PC-9 (cell line): ENCODE measurements at regions not wholly inside any gene's neighbourhood (a gene's known extent, or its start where the extent isn't known, plus 50 kb on each side); places are given as distances from the start of the nearest gene placed in this dataset.

ENCODE experiments used
- BruUV-seq: library from RNA; stranded (reverse); fragments of 400-500 nt; replicated peaks from 2 replicates; lab custom pipeline; 2021; lab: Mats Ljungman, UMichigan
- CTCF ChIA-PET: fragments of 300-600 bp; sonication (Branson Sonifier 250); formaldehyde crosslinking; loops from one replicate; lab custom pipeline; 2022; ENCODE audit warnings: antibody characterized with exemption; lab: Charles Lee
- POLR2A ChIA-PET: fragments of 300-600 bp; sonication (Branson Sonifier 250); formaldehyde crosslinking; loops from one replicate; lab custom pipeline; 2022; ENCODE audit warnings: antibody characterized with exemption; ENCODE audit not compliant: unreplicated experiment; lab: Charles Lee
- DNase-seq, 2 experiments: peaks; one replicate each; pipeline versions ENCODE4 v3.0.0 to v3.0.0-alpha.2; 2015 to 2022; ENCODE audit warnings: mixed read lengths in 1 of 2
- H2AFZ ChIP-seq: fragments of 200-600 bp; sonication (generic); 2 replicates; pipeline ENCODE4 v1.8.1; 2017; ENCODE audit warnings: antibody characterized with exemption
- H3F3A ChIP-seq: fragments of 200-600 bp; sonication (generic); 2 replicates; pipeline ENCODE4 v1.8.1; 2017; ENCODE audit warnings: antibody characterized with exemption, mild to moderate bottlenecking, low read depth; ENCODE audit not compliant: insufficient read depth
- H3K27ac ChIP-seq: fragments of 200-600 bp; sonication (generic); 2 replicates; pipeline ENCODE4 v1.6.1; 2016; ENCODE audit warnings: mixed run types
- H3K27me3 ChIP-seq: fragments of 200-600 bp; sonication (generic); 2 replicates; pipeline ENCODE4 v1.6.1; 2016; ENCODE audit warnings: low read depth, mixed run types; ENCODE audit not compliant: insufficient read depth
- H3K36me3 ChIP-seq: fragments of 200-600 bp; sonication (generic); 2 replicates; pipeline ENCODE4 v1.6.1; 2016; ENCODE audit warnings: low read depth, mixed run types
- H3K4me1 ChIP-seq: fragments of 200-600 bp; sonication (generic); replicated peaks from 2 replicates; pipeline ENCODE4 v1.6.1; 2016; ENCODE audit warnings: mixed run types; ENCODE audit not compliant: insufficient read depth
- H3K4me2 ChIP-seq: fragments of 200-600 bp; sonication (generic); 2 replicates; pipeline ENCODE4 v1.6.1; 2017; ENCODE audit warnings: mixed run types
- H3K4me3 ChIP-seq: fragments of 200-600 bp; sonication (generic); 2 replicates; pipeline ENCODE4 v1.6.1; 2016; ENCODE audit warnings: mixed run types
- H3K79me2 ChIP-seq: fragments of 200-600 bp; sonication (generic); 2 replicates; pipeline ENCODE4 v1.6.1; 2017; ENCODE audit warnings: low read depth, mixed run types
- H3K9me2 ChIP-seq: fragments of 200-600 bp; sonication (generic); 2 replicates; pipeline ENCODE4 v1.8.1; 2017; ENCODE audit warnings: mild to moderate bottlenecking; ENCODE audit not compliant: insufficient read depth
- H3K9me3 ChIP-seq: fragments of 200-600 bp; sonication (generic); 2 replicates; pipeline ENCODE4 v1.8.1; 2016; ENCODE audit warnings: low read depth; ENCODE audit not compliant: insufficient read depth
- H4K20me1 ChIP-seq: fragments of 200-600 bp; sonication (generic); 2 replicates; pipeline ENCODE4 v1.8.1; 2017; ENCODE audit not compliant: insufficient read depth
- EZH2 ChIP-seq: fragments of 200-600 bp; sonication (generic); IDR thresholded peaks from 2 replicates; pipeline ENCODE4 v1.8.0; 2017; ENCODE audit warnings: antibody characterized with exemption, low read depth
- intact Hi-C: fragments of 100-400 bp; cut with micrococcal nuclease; formaldehyde crosslinking; loops from one replicate; pipeline ENCODE4 v1.10.0; 2022; ENCODE audit not compliant: unreplicated experiment
- TF ChIP-seq, protein P1 (sequence below): fragments of 200-600 bp; sonication (generic); conservative IDR thresholded peaks from 2 replicates; pipeline ENCODE4 v1.6.1; 2017; ENCODE audit warnings: mixed run types, antibody characterized with exemption, mild to moderate bottlenecking, moderate library complexity

DNA sequence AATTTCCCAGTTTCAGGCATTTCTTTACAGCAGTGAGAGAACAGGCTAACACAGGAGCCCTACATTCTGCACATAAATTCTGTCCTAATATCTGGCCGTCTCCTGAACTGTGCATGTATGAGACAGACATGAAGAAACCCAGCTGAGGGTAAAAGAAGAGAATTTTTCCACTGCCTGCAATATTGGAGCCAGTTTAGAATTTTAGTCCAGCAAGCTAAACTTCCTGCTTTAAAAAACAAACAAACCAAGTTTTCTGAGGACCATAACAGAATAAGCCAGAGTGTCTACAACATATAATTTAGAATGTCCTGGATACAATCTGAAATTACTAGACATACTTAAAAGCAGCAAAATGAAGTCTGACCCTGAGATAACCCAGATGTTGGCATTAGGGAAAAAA is 215.1 kb upstream of the KLHL29 start:
- BruUV-seq, result no TSS peak
- no peak for DNase-seq
- Histone ChIP-seq H3K27ac (no peak overlapping the region), H3K9me3 (no peaks in the 10 kb centered on the region), H3K4me2 (no peak overlapping the region), H4K20me1 (no peaks in the 10 kb centered on the region), H3K36me3 (no peaks in the 10 kb centered on the region), H2AFZ (no peak overlapping the region), H3F3A (no peaks in the 10 kb centered on the region), H3K79me2 (no peaks in the 10 kb centered on the region), H3K4me3 (no peak overlapping the region), H3K9me2 (no peaks in the 10 kb centered on the region), H3K4me1 (no peaks in the 10 kb centered on the region), H3K27me3 (peaks cover 15% of the 10 kb centered on the region; the same call in 1 of the 2 replicates)
- POLR2A ChIA-PET, result no interaction called here
- TF ChIP-seq, protein P1, sequence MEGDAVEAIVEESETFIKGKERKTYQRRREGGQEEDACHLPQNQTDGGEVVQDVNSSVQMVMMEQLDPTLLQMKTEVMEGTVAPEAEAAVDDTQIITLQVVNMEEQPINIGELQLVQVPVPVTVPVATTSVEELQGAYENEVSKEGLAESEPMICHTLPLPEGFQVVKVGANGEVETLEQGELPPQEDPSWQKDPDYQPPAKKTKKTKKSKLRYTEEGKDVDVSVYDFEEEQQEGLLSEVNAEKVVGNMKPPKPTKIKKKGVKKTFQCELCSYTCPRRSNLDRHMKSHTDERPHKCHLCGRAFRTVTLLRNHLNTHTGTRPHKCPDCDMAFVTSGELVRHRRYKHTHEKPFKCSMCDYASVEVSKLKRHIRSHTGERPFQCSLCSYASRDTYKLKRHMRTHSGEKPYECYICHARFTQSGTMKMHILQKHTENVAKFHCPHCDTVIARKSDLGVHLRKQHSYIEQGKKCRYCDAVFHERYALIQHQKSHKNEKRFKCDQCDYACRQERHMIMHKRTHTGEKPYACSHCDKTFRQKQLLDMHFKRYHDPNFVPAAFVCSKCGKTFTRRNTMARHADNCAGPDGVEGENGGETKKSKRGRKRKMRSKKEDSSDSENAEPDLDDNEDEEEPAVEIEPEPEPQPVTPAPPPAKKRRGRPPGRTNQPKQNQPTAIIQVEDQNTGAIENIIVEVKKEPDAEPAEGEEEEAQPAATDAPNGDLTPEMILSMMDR, result no peak
- TF ChIP-seq EZH2, result no peak
- CTCF ChIA-PET, result no interaction called here
- intact Hi-C loops, result no loop called here

DNA sequence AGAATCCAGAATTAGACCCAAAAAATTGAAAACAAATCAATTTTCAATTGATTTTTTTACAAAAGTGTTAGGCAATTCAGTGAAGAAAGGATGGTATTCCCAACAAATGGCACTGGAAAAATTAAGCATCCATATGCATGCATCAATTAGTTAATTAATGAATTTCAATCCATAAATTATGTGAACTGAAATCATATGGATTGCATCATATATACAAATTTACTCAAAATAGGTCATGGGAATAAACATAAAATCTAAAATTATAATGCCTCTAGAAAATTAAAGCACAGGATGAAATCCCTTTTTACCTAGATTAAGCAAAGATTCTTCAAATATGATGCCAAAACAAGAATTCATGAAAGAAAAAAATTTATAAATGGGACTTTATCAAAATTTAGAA is 213.9 kb upstream of the KLHL29 start:
- Histone ChIP-seq H3K9me3 (no peaks in the 10 kb centered on the region), H4K20me1 (no peaks in the 10 kb centered on the region), H2AFZ (no peak overlapping the region), H3K36me3 (no peaks in the 10 kb centered on the region), H3K9me2 (no peaks in the 10 kb centered on the region), H3F3A (no peaks in the 10 kb centered on the region), H3K27ac (no peak overlapping the region), H3K79me2 (no peaks in the 10 kb centered on the region), H3K27me3 (peaks cover 15% of the 10 kb centered on the region; the same call in 1 of the 2 replicates), H3K4me3 (no peak overlapping the region), H3K4me2 (no peak overlapping the region), H3K4me1 (no peaks in the 10 kb centered on the region)
- no peak for TF ChIP-seq EZH2
- TF ChIP-seq, protein P1, result no peak
- BruUV-seq, result no TSS peak
- no peak for DNase-seq
- POLR2A ChIA-PET, result no interaction called here
- intact Hi-C loops, result no loop called here
- CTCF ChIA-PET, result no interaction called here

DNA sequence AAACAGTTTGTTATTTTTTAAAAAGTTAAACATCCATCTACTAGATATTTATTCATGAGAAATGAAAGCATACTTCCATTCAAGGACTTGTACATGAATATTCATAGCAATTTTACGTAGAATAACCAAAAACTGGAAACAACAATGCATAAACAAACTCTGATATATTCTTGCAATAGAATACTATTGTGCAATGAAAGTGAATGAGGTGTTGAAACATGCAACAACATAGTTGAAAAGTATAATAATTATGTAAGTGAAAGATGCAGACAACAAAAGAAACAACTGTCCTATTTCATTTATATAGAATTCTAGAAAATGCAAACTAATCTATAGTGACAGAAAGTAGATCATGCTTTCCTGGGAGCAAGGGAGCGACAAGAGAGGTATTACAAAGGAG is 206.6 kb upstream of the KLHL29 start:
- BruUV-seq, result no TSS peak
- Histone ChIP-seq H3K27me3 (0 out of 2 replicates have a peak, but pooled peaks cover 19% of the 10 kb centered on the region), H2AFZ (no peak overlapping the region), H3K9me3 (no peaks in the 10 kb centered on the region; the same call in 1 of the 2 replicates), H3K79me2 (no peaks in the 10 kb centered on the region), H3K9me2 (no peaks in the 10 kb centered on the region), H3K4me1 (no peaks in the 10 kb centered on the region), H3K36me3 (no peaks in the 10 kb centered on the region), H3K27ac (no peak overlapping the region), H3K4me3 (no peak overlapping the region), H3K4me2 (no peak overlapping the region), H4K20me1 (no peaks in the 10 kb centered on the region), H3F3A (no peaks in the 10 kb centered on the region)
- no peak for DNase-seq
- POLR2A ChIA-PET, result no interaction called here
- CTCF ChIA-PET, result no interaction called here
- intact Hi-C loops, result no loop called here
- no peak for TF ChIP-seq EZH2
- TF ChIP-seq, protein P1, result no peak
